Sigmoid colon (tissue), 6 donors: ENCODE measurements at regions not wholly inside any gene's neighbourhood (a gene's known extent, or its start where the extent isn't known, plus 50 kb on each side); places are given as distances from the start of the nearest gene placed in this dataset.
"Not testable (repeated sequence)": the region's sequence is repeated elsewhere in the genome, so short reads cannot be mapped to it uniquely, and the experiment has no call there.

Experiments
- DNase-seq: peaks from one replicate; pipeline ENCODE4 v3.0.0-alpha.2; 2019
- H3K27ac ChIP-seq, 4 donors: fragments of 200-600 bp; sonication (generic); one replicate each; pipeline ENCODE4 v1.5.1; 2016 to 2019; ENCODE audit warnings: mild to moderate bottlenecking in 1 of 4
- H3K27me3 ChIP-seq, 3 donors: fragments of 200-600 bp; sonication (generic); one replicate each; pipeline ENCODE4 v1.5.1; 2019; ENCODE audit warnings: mild to moderate bottlenecking in 1 of 3
- H3K36me3 ChIP-seq, 4 donors: fragments of 200-600 bp; sonication (generic); one replicate each; pipeline ENCODE4 v1.5.1; 2016 to 2019
- H3K4me1 ChIP-seq, 4 donors: fragments of 200-600 bp; sonication (generic); one replicate each; pipeline ENCODE4 v1.5.1; 2017 to 2019
- H3K4me3 ChIP-seq, 4 donors: fragments of 200-600 bp; sonication (generic); one replicate each; pipeline ENCODE4 v1.5.1; 2017 to 2019; ENCODE audit warnings: mild to moderate bottlenecking in 2 of 4, moderate library complexity in 1 of 4
- H3K9me3 ChIP-seq, 4 donors: fragments of 200-600 bp in 3 of 4; sonication (generic) in 3 of 4; one replicate each; pipeline versions ENCODE4 v1.5.1 to v1.6.1; 2013 to 2019
- EP300 ChIP-seq, 4 donors: sonication (generic); formaldehyde crosslinking; IDR thresholded peaks; one replicate each; pipeline ENCODE4 v1.6.1; 2017; ENCODE audit warnings: antibody characterized with exemption in 4 of 4
- POLR2A ChIP-seq, 2 donors: fragments of 450-650 bp; IDR thresholded peaks; one replicate each; pipeline ENCODE4 v1.6.1; 2016; ENCODE audit warnings: antibody characterized with exemption in 2 of 2, mild to moderate bottlenecking in 2 of 2, moderate library complexity in 2 of 2
- POLR2AphosphoS5 ChIP-seq, 4 donors: sonication (generic); formaldehyde crosslinking; IDR thresholded peaks; one replicate each; pipeline ENCODE4 v1.6.1; 2017; ENCODE audit warnings: antibody characterized with exemption in 4 of 4
- WGBS, 2 donors: extraction: QIAGEN DNeasy Blood & Tissue Kit; methylation state at CpG; one replicate each; pipeline ENCODE4 v1.1.7; 2013; 5-methylcytosine and 5-hydroxymethylcytosine counted together
- intact Hi-C: fragments of 100-400 bp; cut with DNase I; formaldehyde crosslinking; loops from one replicate; pipeline ENCODE4 v1.15.1; 2023
- TF ChIP-seq, protein P1 (sequence below), 4 experiments: fragments of 450-650 bp in 3 of 4; fragments of 200-600 bp in 1 of 4; IDR thresholded peaks; one replicate each; pipeline ENCODE4 v1.5.1; 2016 to 2019; ENCODE audit warnings: antibody characterized with exemption in 4 of 4, mild to moderate bottlenecking in 3 of 4, moderate library complexity in 2 of 4
- donor health status: healthy with polysubstance abuse.
- donor health status: healthy.

- no peaks in the 10 kb centered on the region for H3K36me3 ChIP-seq
- no peaks in the 10 kb centered on the region for H3K9me3 ChIP-seq
- H3K27me3 ChIP-seq: no peaks in the 10 kb centered on the region
- no peaks in the 10 kb centered on the region for H3K4me1 ChIP-seq
- no peak for DNase-seq
- intact Hi-C loops: no loop called here
- WGBS, 2 donors: 97% methylated on average over 4 of the region's 4 CpGs
- no peak overlapping the region for H3K27ac ChIP-seq
- H3K4me3 ChIP-seq: no peak overlapping the region
- TF ChIP-seq, protein P1, sequence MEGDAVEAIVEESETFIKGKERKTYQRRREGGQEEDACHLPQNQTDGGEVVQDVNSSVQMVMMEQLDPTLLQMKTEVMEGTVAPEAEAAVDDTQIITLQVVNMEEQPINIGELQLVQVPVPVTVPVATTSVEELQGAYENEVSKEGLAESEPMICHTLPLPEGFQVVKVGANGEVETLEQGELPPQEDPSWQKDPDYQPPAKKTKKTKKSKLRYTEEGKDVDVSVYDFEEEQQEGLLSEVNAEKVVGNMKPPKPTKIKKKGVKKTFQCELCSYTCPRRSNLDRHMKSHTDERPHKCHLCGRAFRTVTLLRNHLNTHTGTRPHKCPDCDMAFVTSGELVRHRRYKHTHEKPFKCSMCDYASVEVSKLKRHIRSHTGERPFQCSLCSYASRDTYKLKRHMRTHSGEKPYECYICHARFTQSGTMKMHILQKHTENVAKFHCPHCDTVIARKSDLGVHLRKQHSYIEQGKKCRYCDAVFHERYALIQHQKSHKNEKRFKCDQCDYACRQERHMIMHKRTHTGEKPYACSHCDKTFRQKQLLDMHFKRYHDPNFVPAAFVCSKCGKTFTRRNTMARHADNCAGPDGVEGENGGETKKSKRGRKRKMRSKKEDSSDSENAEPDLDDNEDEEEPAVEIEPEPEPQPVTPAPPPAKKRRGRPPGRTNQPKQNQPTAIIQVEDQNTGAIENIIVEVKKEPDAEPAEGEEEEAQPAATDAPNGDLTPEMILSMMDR (IDR thresholded peaks at IDR 0.05): no peak
- TF ChIP-seq POLR2AphosphoS5 (IDR thresholded peaks at IDR 0.05) (no peak), POLR2A (IDR thresholded peaks at IDR 0.05) (no peak), EP300 (IDR thresholded peaks at IDR 0.05) (no peak)
Measured at GRCh38 chr6:144634371-144634770, 349.2 kb downstream of the UTRN start.

DNA sequence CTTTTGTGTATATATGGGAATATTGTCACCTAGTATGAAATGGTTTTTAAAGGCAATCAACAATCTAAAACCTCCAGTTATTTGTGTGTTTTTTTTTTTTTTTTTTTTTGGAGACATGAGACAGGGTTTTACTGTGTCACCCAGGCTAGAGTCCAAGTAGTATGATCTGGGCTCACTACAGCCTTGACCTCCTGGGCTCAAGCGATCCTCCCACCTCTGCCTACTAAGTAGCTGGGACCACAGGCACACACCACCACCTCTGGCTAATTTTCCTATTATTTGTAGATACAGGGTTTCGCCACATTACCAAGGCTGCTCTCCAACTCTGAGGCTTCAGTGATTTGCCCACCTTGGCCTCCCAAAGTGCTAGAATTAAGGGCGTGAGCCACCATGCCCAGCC lies 349.9 kb downstream of the UTRN start:
- WGBS, 2 donors: 93 to 94% methylated on average over 3 of the region's 3 CpGs

DNA sequence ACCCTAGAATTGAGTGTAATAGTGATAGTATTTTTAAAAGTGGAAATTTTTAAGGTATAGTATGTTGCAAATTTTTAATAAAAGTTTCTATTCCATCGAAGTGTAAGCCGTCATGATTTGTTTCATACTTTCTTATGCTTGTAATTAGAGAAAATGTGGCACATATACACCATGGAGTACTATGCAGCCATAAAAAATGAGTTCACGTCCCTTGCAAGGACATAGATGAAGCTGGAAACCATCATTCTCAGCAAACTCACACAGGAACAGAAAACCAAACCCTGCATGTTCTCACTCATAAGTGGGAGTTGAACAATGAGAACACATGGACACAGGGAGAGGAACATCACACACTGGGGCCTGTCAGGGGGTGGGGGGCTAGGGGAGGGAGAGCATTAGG lies 350.9 kb downstream of the UTRN start:
- H3K27ac ChIP-seq, H3K4me1 ChIP-seq, H3K27me3 ChIP-seq, DNase-seq, H3K4me3 ChIP-seq, H3K9me3 ChIP-seq, intact Hi-C loops, H3K36me3 ChIP-seq: not testable (repeated sequence)
- 97 to 99% methylated on average over 3 of the region's 3 CpGs for WGBS, 2 donors

More for the DNA sequence above, 349.9 kb downstream of the UTRN start:
- Histone ChIP-seq H3K4me1 (no peaks in the 10 kb centered on the region), H3K4me3 (no peak overlapping the region), H3K9me3 (no peaks in the 10 kb centered on the region), H3K36me3 (no peaks in the 10 kb centered on the region), H3K27ac (no peak overlapping the region), H3K27me3 (no peaks in the 10 kb centered on the region)
- no peak for DNase-seq
- intact Hi-C loops: no loop called here
- TF ChIP-seq, protein P1 (IDR thresholded peaks at IDR 0.05): no peak
- no peak for TF ChIP-seq POLR2AphosphoS5 (IDR thresholded peaks at IDR 0.05)
- no peak for TF ChIP-seq EP300 (IDR thresholded peaks at IDR 0.05)
- no peak for TF ChIP-seq POLR2A (IDR thresholded peaks at IDR 0.05)

GRCh38 chr6:144637541-144637940 lies 352.4 kb downstream of the UTRN start:
- DNase-seq: no peak
- H3K27me3 ChIP-seq: no peaks in the 10 kb centered on the region
- no peak overlapping the region for H3K27ac ChIP-seq
- intact Hi-C loops: no loop called here
- H3K9me3 ChIP-seq: no peaks in the 10 kb centered on the region
- no peaks in the 10 kb centered on the region for H3K4me1 ChIP-seq
- no peaks in the 10 kb centered on the region for H3K36me3 ChIP-seq
- WGBS, 2 donors: 86% methylated on average over 4 of the region's 4 CpGs
- H3K4me3 ChIP-seq: no peak overlapping the region
- TF ChIP-seq, protein P1 (IDR thresholded peaks at IDR 0.05): no peak
- no peak for TF ChIP-seq POLR2A (IDR thresholded peaks at IDR 0.05)

- 93 to 95% methylated on average over 1 of the region's 1 CpG for WGBS, 2 donors
Measured at GRCh38 chr6:144639654-144640053, 354.5 kb downstream of the UTRN start.

More at GRCh38 chr6:144639654-144640053, 354.5 kb downstream of the UTRN start:
- Histone ChIP-seq H3K36me3 (no peaks in the 10 kb centered on the region), H3K27ac (no peak overlapping the region), H3K27me3 (no peaks in the 10 kb centered on the region), H3K9me3 (no peaks in the 10 kb centered on the region), H3K4me1 (no peaks in the 10 kb centered on the region), H3K4me3 (no peak overlapping the region)
- intact Hi-C loops: no loop called here
- no peak for TF ChIP-seq POLR2AphosphoS5 (IDR thresholded peaks at IDR 0.05)
- no peak for TF ChIP-seq POLR2A (IDR thresholded peaks at IDR 0.05)
- TF ChIP-seq, protein P1 (IDR thresholded peaks at IDR 0.05): no peak
- TF ChIP-seq EP300 (IDR thresholded peaks at IDR 0.05): no peak
- DNase-seq: no peak
